GM19467 (cell line): ENCODE measurements at regions not wholly inside any gene's neighbourhood (a gene's known extent, or its start where the extent isn't known, plus 50 kb on each side); places are given as distances from the start of the nearest gene placed in this dataset.
"Not testable (repeated sequence)": the region's sequence is repeated elsewhere in the genome, so short reads cannot be mapped to it uniquely, and the experiment has no call there.

Experiments used
- ATAC-seq: cut with Tn5 transposase; IDR thresholded peaks from one replicate; pipeline ENCODE4 v1.9.1; 2021; ENCODE audit warnings: mild to moderate bottlenecking, moderate library complexity; ENCODE audit not compliant: unreplicated experiment

DNA sequence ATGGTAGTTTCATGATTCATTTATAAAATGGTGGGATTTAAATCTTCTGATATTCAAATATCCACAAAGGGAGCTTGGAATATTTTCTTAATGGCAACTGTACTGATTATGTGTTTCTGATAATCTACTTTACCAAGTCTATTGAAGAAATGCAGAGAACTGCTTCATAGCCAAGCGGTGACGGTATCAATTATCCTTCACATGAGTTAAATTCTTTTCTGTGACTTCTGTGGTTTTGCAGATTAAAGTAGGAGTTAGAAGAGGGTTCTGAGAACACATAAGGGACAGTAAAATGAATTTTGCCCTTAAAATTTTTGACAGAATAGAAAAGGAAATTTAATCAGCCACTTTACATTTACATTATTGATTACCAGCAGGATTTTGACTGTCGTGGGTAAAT lies 563.2 kb downstream of the GBE1 start:
- no peak for ATAC-seq

DNA sequence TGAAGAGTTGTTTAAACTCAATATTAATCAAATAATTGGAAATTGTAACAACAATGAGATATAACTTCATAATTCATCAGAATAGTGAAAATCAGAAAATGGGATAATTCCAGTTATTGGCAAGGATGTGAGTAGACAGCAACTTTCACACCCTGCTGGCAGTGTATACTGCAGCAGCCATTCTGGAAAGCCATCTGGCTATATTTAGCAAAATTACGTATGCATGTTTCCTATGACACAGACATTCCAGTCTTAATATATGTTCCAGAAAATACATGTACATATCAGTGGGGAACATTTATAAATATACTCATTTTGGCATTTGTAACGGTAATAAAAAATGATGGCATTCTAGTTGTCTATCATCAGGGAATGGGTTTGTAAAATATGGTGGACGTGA lies 564.1 kb downstream of the GBE1 start:
- ATAC-seq, result no peak

DNA sequence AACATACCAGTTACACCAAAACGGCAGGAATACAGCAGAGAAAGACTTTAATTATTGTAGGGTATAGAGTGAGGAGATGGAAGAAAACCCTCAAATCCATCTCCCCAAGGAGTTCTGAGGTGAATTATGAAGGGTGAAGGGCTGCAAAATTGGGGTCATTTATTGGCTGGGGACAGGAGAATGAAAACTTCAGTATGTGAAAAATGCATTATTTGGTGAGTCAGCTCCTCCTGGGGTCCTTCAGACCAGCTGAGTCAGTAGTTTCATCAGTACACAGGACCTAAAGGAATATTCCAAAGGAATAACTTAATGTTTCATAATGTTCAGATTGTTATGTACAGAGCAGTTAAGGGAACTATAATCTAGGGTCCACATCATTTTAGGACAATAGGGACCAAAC lies 566.0 kb downstream of the GBE1 start:
- ATAC-seq, result no peak

DNA sequence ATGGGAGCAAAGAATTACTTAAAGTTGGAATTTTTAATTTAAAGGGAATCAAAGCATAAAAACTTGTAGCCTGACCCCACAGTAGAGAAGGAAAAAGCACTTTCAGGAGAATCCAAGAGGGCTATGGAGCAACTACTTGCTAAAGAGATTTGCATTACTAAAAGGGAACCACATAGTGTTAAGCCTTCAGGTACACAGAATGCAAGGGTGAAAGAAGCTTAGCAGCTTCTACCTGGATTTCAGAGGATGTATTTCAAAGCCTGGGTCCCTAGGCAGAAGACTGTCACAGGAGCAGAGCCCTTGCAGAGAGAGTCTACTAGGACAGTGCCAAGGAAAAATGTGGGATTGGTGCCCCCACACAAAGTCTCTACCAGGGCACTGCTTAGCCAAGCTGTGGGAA lies 575.0 kb downstream of the GBE1 start:
- no peak for ATAC-seq

DNA sequence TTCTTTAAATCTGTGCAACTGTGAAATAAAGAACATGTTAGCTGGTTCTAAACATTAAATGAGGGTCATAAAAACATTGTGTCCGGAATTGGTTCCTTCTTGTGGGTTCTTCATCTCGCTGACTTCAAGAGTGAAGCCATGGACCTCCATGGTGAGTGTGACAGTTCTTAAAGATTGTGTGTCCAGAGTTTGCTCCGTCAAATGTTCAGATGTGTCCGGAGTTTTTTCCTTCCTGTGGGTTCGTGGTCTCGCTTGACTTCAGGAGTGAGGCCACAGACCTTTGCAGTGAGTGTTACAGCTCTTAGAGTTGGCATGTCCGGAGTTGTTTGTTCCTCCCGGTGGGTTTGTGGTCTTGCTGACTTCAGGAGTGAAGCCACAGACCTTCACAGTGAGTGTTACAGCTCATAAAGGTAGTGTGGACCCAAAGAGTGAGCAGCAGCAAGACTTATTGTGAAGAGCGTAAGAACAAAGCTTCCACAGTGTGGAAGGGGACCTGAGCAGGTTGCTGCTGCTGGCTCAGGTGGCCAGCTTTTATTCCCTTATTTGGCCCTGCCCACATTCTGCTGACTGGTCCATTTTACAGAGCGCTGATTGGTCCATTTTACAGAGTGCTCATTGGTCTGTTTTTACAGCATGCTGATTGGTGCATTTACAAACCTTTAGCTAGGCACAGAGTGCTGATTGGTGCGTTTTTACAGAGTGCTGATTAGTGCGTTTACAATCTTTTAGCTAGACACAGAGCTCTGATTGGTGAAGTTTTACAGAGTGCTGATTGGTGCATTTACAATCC lies 579.2 kb downstream of the GBE1 start:
- ATAC-seq, result not testable (repeated sequence)

DNA sequence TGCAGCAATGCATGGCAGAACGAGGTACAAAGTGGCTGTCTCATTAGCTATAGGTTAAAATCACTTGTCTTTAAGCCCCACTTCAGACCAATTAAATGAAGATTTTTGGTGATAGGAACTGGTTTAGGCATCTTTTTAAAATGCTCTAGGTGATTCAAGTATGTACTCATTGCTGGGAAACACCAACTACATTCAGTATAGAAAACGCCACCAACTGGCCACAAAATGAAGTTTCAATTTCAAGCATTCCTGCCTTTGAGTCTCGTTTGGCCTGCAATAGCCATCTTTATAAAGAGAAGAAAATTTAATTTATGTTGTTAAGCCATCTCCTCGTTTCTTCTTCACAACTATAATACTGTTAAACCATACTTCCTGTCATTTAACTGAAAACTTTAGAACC lies 587.9 kb downstream of the GBE1 start:
- no peak for ATAC-seq

DNA sequence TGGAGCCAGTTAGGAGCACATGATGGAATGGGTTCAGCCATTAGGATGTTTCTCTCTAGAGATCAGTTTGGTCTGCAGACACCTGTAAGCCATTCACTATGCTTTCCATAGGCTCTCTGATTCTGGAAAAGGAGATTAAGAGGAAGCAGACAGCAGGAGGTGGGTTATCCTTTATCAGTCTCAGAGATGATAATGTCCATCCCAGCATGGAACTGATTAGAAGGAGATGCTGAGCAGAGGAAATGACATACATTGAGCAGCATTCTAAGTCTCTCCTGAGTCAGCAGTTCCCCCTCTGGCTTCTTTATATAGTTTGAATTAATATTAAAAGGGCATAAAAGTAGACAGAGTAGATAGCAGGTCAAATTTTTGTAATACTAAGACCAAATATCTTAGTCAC lies 591.1 kb downstream of the GBE1 start:
- ATAC-seq, result no peak

DNA sequence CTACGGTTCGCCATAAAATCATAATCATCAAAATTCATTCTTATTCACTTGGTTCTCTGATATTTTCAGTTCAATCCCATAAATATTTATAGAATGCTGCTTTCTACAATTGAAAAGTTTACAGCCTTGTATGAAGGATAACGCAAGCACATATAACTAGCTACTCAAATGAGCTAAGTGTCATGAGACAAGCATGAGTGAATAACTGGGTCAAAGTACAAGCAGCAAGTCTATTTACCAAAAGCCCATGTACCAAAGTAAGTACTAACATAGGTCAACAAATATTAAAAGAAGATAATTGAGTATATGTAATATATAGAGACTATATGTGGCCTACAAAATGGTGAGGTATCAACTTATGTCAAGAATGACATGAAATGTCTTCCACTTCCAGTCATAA lies 596.6 kb downstream of the GBE1 start:
- no peak for ATAC-seq

DNA sequence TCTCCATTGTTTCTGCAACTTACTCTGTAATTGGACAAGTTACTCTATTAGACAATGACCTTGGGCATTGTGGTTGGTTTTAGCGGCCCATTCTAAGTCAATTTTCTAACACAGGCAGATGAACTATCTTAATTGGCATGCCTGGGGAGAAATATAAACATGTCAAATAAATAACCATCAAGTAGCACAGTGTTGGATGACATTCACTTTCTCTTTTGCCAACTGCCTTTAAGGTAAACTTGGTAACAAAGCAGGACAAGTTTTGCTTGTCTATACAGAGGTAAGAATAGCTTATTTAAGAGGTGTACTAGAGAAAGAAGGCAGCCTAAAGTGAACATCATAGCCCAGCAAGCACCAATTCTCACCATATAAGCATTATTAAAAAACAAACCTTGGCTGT lies 599.6 kb downstream of the GBE1 start:
- ATAC-seq, result no peak

DNA sequence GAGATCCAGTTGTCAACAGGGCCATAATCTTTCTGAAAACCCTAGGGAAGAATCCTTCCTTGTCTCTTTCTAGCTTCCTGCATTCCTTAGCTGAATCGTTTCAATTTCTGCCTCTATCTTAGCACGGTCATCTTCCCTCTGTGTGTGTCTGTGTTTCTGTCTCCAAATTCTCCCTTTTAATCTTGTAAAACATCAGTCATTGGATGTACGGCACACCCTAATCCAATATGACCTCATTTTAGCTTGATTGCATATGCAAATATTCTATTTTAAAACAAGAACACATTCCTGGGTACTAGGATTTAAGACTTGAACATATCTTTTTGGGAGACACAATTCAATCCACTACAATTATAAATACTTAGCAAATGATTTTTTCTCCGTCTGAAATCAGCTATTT lies 600.3 kb downstream of the GBE1 start:
- ATAC-seq, result no peak

DNA sequence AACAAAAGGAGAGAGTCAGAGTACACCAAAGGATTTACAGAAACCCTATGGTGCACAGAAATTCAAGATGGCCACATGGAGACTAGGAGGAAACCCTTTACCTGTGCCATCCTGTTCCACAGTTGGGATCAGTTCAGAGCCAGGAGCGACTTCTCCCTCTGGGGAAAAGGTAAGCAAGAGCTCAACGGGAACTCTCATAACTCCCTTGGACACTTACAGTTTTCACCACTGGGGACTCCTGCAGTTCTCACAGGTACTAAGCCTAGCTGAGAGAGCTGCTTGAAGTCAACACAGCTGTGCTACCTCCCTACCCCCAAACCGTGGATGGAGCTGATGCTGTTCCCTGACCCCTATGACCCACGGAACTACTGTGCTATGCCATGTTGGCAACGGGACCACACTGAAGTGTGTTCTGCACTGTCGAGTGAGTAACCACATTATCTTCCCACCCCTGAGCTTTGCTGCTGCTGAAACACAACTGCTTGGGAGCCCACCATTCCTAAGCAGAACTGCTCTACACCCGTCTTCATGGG lies 606.8 kb downstream of the GBE1 start:
- no peak for ATAC-seq

DNA sequence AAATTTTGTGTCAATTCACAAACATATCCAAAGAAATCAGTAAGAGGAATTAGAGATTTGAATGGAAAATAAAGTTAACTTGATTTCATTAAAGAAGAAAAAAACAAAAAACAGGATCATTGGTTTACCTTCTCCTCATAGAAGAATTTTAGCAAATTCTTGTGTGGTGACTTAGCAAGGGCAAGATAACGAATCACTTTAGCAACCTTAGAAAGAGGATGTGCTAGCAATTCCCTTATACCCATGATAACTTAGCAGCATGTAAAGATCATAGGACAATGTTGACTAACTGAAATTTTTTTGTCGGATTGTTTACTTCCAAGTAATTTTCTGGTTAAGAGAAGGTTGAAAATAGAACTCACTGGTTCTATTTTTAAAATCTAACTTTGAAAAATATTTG lies 609.3 kb downstream of the GBE1 start:
- ATAC-seq, result no peak

DNA sequence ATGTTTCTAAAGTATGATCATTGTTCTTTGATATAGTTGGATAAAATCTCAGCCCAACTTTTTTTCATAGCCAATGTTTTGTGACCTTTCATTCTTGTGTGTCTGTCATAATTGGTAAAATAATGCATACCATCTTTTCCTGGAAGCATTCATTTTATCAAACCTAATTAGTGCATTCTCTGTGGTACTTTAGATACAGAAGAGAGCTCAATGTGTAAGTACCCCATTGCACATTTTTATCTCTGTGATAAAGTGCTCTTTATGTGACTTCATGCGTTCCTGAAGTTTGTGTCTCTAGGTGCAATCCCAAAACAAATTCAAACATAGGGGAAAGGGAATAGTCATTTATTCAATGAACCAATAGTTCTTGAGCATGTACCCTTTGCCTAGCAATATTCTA lies 628.5 kb downstream of the GBE1 start:
- ATAC-seq, result no peak

DNA sequence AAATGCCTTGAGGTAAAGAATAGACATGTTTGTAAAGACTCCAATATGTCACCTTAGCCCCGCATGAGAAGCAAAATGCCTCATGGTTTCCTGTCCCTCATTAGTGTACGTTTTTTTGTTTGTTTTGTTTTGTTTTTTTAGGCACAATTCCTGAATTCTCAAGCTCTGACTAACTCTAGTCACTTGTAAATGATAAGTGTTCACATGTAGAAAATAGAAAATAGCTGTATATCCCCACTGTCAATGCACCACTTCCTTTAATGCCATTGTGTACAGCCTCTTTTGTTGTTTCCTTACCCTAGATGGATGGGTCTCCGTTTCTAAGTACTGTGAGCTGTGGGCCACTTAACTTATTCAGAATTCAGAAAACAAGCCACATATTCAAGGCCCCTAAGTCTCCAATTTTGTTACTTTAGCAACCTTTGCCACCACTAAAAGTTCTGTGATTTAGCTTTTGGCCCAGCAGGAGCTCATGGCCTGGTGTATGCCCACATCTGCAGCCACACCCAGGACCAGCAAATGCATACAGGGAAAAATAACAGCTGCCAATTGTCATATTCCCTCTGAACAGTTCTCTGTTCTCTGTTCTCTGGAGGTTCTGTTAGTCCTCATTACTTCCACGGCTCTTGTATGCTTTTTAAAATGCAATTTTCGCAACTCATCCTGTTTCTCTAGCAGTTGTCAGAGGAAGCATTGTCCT lies 655.5 kb downstream of the GBE1 start:
- ATAC-seq, result no peak

DNA sequence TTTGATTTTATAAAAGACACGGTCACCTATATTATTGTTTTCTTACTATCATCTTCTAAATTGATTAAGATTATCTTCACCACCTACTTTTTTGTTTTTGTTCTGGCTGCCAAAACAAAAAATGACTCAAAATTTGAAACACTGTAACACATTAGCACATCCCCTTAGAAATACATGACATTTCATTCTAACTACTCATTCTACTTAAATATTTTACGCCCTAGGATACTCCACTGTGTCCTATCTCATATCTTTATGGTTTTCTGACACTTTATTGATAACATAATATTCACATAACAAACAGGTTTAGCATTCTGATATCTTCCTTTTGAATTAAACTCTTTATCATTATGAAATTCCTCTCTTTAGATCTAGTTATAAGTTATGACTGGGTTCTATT lies 656.2 kb downstream of the GBE1 start:
- no peak for ATAC-seq

DNA sequence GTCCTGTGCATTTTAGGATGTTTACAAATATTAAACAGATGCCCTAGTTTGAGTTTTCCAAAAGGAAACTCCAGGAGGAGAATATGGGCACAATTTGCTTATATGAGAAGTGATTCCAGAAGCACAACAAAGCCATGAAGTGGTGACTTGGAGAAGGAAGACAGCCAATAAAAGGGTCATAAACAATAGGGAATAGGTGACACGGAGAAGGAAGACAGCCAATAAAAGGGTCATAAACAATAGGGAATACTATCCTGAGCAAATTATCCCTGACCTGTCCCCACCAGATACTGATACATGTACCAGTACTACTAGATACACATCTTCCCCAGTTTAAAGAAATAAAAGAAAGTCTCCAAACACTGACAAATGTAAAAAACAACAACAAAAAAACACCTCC lies 663.6 kb downstream of the GBE1 start:
- no peak for ATAC-seq

DNA sequence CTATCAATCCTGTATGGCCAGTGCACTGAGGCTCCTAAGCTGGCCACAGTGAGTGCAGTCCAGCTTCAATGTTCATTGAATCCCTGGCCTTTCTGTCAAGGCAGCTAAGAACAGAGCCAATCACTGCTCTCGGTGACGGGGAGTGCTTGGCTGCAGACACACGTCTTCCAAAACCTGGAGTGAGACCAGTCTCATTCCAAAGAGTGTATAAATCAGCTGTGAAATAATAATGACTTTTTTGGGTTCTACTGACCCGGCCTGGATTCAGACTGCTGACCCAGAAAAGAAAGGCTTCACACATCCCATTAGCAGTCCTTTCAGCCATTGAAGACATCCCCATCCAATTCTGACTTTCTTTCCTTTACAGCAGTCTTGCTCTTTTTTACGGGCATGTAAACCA lies 665.5 kb downstream of the GBE1 start:
- ATAC-seq, result no peak

DNA sequence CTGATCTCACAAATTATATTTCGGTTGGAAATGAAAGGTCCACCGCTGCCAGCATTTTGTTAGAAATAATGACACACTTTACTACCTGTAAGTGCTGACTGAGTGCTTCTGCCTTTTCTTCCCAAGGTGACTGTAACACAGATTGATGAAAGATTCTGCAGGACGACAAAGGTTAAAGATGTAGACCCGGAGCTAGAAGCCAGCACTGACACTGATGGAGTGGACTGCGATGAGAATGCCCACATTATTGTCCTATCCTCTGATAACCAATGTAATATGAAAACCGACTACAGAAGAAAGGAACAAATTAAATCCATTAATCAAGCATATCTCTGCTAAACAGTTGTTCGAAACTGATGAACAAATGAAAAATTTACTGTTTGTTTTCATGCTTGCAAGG lies 666.5 kb downstream of the GBE1 start:
- no peak for ATAC-seq

DNA sequence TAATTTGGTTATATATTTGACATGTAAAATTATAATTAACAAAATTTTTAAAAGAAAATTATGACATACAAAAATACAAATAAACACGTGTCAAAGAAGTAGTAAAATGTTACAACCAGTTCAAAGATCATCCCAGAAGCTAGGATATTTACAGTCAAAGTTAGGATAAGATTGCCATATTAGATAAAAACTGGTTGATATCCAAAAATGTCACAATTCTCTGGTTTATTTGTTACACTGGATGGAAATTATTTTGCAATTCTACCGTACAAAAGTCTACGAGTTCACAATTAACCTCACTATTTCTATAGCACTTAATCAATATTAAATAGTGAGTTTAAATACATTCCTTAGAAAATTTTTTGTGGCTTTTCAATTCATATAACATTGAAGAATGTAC lies 673.8 kb downstream of the GBE1 start:
- ATAC-seq, result no peak

DNA sequence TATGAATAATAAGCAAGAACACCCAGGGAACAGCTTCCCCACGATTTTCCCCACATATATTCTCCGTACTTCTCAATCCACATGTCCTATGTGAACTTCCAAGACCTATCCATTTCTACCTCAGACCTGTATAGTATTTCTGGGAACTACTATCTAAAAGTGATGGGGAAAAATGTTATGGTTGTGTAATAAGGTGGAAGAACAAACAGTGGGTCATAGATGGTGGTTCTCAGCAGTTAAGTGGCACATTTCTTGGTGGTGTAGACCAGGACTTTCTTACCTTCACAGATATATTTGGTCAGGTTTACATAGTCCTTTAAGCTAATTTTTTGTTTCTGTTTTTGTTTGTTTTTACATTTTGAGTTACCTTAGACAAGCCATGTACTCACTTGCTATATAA lies 675.1 kb downstream of the GBE1 start:
- ATAC-seq, result no peak

DNA sequence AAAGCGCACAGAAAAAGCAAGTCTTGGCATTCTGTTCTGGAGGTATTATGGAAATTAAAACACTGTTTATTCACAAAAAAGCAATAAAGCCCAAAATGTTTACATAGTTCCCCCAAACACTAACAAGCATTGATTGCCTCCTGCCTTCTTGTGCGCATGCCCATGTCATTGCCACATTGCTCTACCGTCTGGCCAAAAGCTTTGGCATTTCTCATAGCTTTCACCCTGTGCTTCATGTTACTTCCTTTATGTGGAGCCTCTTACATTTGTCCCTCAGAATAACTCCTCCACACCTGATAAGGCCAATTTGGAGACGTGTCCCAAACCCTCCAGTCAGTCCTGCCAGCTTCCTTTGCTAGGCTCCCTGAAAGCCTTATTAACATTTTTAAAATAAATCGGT lies 680.8 kb downstream of the GBE1 start:
- no peak for ATAC-seq

DNA sequence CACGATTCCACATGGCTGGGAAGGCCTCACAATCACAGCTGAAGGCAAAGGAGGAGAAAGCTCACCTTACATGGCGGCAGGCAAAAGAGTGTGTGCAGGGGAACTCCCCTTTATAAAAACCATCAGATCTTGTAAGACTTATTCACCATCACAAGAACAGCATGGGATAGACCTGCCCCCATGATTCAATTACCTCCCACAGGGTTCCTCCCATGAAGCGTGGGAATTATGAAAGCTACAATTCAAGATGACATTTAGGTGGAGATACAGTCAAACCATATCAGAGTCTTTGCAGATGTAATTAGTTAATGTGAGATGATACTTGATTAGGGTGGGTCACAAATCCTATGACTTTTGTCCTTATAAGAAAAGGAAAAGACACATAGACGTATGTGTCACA lies 688.9 kb downstream of the GBE1 start:
- ATAC-seq, result no peak

DNA sequence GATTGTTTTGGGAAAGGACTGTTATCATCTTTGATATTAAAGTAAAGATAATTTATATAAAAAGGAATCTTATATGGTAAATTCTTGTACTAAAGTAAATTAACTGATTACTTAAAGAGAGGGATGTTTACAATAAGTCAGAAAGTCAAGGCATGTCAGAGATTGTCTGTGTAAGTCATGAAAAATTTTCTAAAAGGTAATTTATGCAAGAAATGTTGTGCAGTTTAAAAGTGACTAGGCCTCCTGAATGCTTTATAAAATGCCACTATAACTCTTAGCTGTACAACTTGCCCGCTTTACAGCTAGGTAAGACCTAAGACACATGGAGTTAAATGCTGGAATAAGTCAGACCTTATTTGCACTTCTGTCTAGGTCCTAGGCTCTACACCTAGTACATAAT lies 692.9 kb downstream of the GBE1 start:
- ATAC-seq, result no peak
